IPS-15b (cell line): ENCODE measurements at regions not wholly inside any gene's neighbourhood (a gene's known extent, or its start where the extent isn't known, plus 50 kb on each side); places are given as distances from the start of the nearest gene placed in this dataset.

Source experiments
- H3K27me3 ChIP-seq: one replicate; pipeline ENCODE4 v1.6.1; 2013; ENCODE audit warnings: low read length; ENCODE audit not compliant: control insufficient read depth, insufficient read depth
- H3K36me3 ChIP-seq: one replicate; pipeline ENCODE4 v1.6.1; 2013; ENCODE audit warnings: low read length; ENCODE audit not compliant: control insufficient read depth, insufficient read depth
- H3K4me1 ChIP-seq: one replicate; pipeline ENCODE4 v1.6.1; 2013; ENCODE audit warnings: mild to moderate bottlenecking, low read length; ENCODE audit not compliant: control insufficient read depth, insufficient read depth
- H3K4me3 ChIP-seq: one replicate; pipeline ENCODE4 v1.5.1; 2013; ENCODE audit warnings: low read depth, low read length
- H3K9ac ChIP-seq: one replicate; pipeline ENCODE4 v1.6.1; 2013; ENCODE audit warnings: low read depth, mild to moderate bottlenecking, low read length
- H3K9me3 ChIP-seq: one replicate; pipeline ENCODE4 v1.6.1; 2013; ENCODE audit warnings: mild to moderate bottlenecking, low read length; ENCODE audit not compliant: control insufficient read depth, insufficient read depth

DNA sequence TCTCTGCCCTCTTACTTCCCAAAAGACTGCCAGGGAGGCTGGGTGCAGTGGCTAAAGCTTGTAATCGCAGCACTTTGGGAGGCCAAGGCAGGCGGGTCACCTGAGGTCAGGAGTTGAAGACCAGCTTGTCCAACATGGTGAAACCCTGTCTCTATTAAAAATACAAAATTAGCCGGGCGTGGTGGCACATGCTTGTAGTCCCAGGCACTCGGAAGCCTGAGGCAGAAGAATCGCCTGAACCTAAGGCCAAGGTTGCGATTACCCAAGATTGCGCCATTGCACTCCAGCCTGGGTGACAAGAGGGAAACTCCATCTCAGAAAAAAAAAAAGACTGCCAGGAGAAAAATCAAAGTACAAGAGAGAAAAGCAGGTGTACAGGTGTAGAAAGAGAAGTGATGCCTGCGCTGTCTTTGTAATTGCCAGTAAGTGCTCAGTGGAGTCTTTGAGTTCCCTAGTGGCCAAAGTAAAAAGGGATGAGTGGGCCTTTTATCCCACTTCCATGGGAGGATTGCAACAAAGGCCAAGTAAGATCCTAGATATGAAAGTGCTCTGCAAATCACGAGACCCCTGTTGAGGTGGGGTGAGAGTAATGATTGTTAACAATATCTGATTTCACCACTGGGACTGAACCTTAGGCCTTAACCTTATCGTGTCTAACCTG lies 94.7 kb upstream of the WNT4 start:
- Histone ChIP-seq H3K27me3 (no peaks in the 10 kb centered on the region), H3K36me3 (no peaks in the 10 kb centered on the region), H3K4me3 (no peak overlapping the region), H3K4me1 (peaks cover 4% of the 10 kb centered on the region), H3K9me3 (no peaks in the 10 kb centered on the region), H3K9ac (no peak overlapping the region)

DNA sequence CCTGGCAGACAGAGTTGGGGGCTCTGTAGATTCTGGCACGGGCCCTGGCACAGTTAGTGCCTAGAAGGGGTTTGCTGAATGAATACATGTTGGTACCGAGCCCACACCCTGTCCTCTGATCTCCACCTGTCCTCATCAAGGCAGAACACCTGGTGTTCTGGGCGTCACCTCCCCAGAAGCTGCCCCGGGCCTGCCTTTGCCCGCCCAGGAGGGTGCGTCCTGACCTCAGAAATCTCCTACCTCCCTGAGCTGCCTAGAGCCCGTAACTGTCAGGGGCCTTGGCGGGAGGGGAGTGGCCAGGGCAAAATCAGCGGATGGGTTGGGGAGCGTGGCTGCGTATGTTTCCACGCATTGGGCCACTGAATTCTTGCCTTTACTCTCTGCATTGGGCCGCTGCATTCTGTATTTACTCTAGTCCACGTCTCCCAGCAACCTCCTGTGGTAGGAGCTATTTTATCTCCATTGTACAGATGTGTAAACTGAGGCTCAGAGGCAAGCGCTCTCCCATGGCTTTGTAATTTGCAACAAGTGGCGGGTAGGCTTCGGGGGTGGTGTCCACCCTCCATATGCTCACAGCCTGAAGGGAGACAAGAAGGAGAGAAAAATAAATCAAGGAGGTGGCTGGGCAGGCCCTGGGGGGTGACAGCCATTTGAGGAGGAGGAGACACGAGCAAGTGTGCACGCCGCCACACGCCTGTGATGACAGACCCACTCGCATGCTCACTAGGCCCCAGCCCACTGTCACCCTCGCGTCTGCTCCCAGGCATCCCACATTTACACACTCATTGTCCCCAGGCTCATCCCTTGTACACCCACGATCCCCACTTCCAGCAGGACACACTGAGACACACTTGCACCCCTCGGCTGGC lies 95.7 kb upstream of the WNT4 start:
- peaks cover 4% of the 10 kb centered on the region for H3K4me1 ChIP-seq
- no peaks in the 10 kb centered on the region for H3K27me3 ChIP-seq
- no peaks in the 10 kb centered on the region for H3K9me3 ChIP-seq
- H3K9ac ChIP-seq: no peak overlapping the region
- H3K4me3 ChIP-seq: no peak overlapping the region
- no peaks in the 10 kb centered on the region for H3K36me3 ChIP-seq

DNA sequence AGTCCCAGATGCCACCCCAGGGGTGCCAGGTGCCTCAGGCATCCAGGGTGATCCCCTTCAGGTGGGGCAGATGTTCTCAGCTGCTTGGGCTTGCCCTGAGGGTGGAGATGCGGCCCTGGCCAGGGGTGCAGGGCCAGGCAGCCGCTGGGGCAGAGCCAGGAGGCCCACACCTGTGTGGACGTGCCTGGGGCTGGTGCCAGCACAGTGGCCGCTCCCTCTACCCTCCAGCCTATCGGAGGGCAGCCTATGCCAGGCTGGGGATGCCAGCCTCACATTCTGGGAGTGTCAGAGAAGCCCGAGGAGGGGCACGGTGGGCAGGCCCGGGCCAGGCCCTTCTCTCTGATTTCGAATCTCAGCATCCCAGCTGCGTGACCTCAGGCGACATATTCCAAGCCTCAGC lies 96.5 kb upstream of the WNT4 start:
- H3K4me1 ChIP-seq: peaks cover 2% of the 10 kb centered on the region
- no peak overlapping the region for H3K9ac ChIP-seq
- no peaks in the 10 kb centered on the region for H3K9me3 ChIP-seq
- no peaks in the 10 kb centered on the region for H3K36me3 ChIP-seq
- no peaks in the 10 kb centered on the region for H3K27me3 ChIP-seq
- H3K4me3 ChIP-seq: no peak overlapping the region

DNA sequence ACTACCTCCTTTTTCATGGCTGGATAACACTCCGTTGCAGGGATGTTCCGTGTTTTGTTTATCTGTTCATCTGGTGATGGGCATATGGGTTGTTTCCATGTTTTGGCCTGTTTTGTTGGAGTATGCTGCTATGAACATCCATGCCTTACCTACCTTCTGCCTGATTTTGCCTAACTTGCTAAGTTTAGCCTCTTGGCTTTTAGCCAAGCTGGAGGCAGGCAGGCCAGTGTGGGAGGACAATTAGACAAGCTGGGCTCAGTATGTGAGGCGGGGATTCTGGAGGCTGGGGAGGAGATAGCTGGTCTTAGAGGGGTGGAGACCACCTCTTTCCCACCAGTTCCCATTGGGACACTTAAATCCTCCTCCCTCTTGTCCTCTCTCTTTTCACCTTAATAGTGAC lies 98.4 kb upstream of the WNT4 start:
- Histone ChIP-seq H3K9me3 (no peaks in the 10 kb centered on the region), H3K27me3 (no peaks in the 10 kb centered on the region)

DNA sequence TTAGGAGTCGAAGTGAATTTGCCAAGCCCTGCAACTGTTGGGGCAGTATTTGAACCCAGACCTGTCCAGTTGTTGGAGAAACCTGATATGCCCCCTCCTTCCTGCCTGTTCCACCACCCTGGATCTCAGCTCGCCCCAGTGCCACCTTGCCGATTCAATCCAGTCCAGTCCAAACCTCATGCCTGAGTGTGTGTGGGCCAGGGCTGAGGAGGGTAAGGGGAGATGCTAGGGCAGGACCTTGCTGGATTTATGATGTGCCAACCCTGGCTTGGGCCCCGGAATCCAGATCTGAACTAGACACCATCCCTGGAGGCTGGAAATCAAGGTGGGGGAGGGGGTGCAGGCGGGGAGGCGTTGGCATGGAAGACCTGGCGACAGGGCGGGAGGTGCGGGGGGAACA lies 98.9 kb upstream of the WNT4 start:
- Histone ChIP-seq H3K36me3 (no peaks in the 10 kb centered on the region), H3K9ac (no peak overlapping the region), H3K4me3 (no peak overlapping the region), H3K27me3 (no peaks in the 10 kb centered on the region), H3K9me3 (no peaks in the 10 kb centered on the region), H3K4me1 (peaks cover 4% of the 10 kb centered on the region)

More for the DNA sequence above, 98.4 kb upstream of the WNT4 start:
- Histone ChIP-seq H3K9ac (no peak overlapping the region), H3K4me1 (peaks cover 2% of the 10 kb centered on the region), H3K36me3 (no peaks in the 10 kb centered on the region), H3K4me3 (no peak overlapping the region)

DNA sequence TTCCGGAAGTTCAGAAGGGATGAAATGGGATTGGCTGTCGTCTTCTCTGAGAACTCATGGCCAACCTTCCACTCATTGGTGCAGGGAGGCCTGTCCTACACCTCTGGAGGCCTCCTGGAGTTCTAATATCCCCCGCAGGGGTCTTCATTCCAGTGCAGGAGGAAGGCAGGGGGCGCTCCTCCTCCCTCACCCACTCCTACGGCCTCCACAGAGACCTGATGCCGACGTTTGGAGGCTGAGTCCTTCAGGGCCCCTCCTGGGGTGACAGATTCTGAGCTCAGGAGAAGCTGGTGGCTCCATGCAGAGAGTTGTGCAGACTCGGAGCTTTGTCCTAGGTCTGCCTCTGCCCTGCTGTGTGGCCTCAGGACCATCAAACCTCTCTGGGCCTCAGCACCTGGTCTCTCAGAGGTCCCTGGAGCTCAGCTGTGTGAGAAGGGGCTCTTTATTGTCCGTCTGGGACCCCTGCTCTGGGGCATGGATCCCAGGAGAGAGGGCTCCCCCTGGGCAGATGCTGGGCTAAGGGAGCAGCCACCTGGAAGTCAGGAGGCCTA lies 102.3 kb upstream of the WNT4 start:
- Histone ChIP-seq H3K9ac (no peak overlapping the region), H3K9me3 (no peaks in the 10 kb centered on the region), H3K4me1 (peaks cover 4% of the 10 kb centered on the region), H3K27me3 (no peaks in the 10 kb centered on the region), H3K36me3 (no peaks in the 10 kb centered on the region), H3K4me3 (no peak overlapping the region)

DNA sequence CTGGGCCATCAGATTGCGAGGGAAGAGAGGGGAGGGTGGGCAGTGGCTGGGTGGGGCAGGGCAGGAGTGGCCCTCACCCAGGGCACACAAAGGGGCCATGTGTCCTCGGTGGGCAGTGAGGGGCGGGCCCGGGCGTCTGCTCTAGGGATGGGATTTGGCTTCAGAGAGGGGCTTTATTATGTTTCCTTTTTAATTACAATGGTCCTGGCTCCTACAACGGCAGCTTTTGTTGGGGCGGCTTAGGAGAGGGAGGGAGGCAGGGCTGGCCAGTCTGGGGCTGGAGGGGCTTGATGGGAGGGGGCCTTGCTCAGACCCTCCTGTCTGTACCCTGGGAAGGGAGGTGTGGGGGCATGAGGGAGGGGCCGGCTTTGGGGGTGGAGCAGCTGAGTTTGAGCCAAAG lies 102.8 kb upstream of the WNT4 start:
- H3K9me3 ChIP-seq: no peaks in the 10 kb centered on the region
- H3K27me3 ChIP-seq: no peaks in the 10 kb centered on the region
- no peak overlapping the region for H3K4me3 ChIP-seq
- H3K4me1 ChIP-seq: peaks cover 4% of the 10 kb centered on the region
- no peaks in the 10 kb centered on the region for H3K36me3 ChIP-seq
- no peak overlapping the region for H3K9ac ChIP-seq

DNA sequence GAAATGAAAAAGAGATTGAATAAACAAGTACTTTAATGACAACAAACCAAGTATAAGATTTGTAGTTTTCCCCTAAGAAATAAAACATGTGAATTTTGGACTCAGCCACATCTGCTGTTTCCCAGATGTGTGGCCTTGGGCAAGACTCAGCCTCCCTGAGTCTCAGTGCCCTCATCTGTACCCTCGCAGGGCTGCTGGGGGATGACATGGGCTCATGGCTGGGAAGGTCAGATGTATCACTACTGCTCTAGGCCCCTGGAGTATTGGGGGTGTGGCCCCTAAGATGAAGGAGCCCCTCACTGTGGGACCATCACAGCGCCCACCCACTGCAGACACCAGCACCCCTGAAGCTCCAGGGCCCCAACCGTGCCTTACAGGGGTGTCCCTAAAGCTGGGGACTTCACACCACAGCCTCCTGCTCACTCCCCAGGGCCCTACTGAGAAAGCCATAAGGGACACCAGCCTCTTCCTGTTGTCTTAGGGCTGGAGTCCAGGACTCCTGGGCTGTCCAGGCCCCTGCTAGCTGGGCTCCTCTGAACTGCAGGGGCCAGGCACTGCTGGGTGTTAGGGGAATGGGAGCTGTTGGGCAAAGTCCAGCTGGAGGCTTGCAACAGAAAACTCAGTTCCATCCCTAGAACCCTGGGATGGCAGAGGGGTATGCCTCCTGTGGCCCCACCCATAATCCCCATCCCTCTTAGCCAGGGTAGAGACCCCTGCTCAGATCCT lies 104.0 kb upstream of the WNT4 start:
- H3K36me3 ChIP-seq: no peaks in the 10 kb centered on the region
- peaks cover 4% of the 10 kb centered on the region for H3K4me1 ChIP-seq
- no peaks in the 10 kb centered on the region for H3K27me3 ChIP-seq
- no peak overlapping the region for H3K9ac ChIP-seq
- no peak overlapping the region for H3K4me3 ChIP-seq
- H3K9me3 ChIP-seq: no peaks in the 10 kb centered on the region

DNA sequence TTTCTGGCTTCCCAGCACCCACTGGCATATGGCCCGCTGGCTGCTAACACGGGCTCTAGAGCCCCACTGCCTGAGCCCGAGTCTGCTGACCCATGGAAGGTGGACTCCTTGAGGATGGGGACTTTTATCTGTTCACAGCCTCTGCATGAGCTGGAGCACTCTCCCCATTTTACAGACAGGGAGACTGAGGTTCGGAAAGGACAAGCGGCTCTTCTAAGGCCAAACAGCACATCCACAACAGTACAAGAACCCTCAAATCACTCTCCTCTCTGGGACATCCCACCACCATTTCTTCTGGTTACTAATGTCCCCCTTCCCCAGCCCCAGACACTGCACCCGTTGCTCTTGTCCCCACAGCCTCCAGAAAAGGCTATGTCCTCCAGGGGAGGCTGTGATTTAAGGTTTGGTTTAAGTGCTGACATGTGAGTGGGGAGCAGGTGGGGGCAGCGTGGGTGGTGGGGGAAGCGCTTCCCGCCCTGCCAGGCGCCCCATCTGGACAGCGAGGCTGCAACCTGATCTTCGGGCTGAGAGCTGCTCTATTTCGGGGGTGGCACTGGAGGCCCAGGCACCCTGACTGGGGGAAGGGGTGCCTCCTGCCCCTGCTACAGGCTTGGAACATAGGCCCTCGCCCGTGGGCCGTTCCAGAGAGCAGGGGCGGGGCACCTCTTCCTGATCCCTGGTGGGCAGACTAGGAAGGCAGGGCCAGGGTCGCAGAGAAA lies 104.8 kb upstream of the WNT4 start:
- Histone ChIP-seq H3K9ac (no peak overlapping the region), H3K36me3 (no peaks in the 10 kb centered on the region), H3K9me3 (no peaks in the 10 kb centered on the region), H3K27me3 (no peaks in the 10 kb centered on the region), H3K4me1 (peaks cover 4% of the 10 kb centered on the region), H3K4me3 (no peak overlapping the region)

DNA sequence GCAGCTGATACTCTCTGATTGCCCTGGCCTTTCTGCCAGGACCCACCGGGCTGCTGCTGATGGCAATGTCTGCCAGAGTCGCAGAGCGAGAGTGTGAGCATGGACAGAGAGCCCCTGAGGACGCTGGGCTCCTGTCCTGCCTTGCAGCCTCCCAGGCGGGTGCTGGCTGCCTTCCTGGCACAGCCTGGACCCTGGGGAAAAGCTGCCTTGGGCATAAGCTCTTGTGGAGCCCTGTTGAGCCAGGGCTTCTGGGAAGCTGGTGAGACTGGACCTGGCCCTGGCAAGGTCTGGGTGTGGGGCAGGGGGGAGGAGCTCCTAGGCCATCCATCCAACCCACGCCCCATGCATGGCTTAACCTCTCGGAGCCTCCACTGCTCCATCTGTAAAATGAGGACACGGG lies 105.8 kb upstream of the WNT4 start:
- Histone ChIP-seq H3K36me3 (no peaks in the 10 kb centered on the region), H3K9me3 (no peaks in the 10 kb centered on the region), H3K4me1 (peaks cover 4% of the 10 kb centered on the region), H3K4me3 (no peak overlapping the region), H3K27me3 (no peaks in the 10 kb centered on the region), H3K9ac (no peak overlapping the region)

DNA sequence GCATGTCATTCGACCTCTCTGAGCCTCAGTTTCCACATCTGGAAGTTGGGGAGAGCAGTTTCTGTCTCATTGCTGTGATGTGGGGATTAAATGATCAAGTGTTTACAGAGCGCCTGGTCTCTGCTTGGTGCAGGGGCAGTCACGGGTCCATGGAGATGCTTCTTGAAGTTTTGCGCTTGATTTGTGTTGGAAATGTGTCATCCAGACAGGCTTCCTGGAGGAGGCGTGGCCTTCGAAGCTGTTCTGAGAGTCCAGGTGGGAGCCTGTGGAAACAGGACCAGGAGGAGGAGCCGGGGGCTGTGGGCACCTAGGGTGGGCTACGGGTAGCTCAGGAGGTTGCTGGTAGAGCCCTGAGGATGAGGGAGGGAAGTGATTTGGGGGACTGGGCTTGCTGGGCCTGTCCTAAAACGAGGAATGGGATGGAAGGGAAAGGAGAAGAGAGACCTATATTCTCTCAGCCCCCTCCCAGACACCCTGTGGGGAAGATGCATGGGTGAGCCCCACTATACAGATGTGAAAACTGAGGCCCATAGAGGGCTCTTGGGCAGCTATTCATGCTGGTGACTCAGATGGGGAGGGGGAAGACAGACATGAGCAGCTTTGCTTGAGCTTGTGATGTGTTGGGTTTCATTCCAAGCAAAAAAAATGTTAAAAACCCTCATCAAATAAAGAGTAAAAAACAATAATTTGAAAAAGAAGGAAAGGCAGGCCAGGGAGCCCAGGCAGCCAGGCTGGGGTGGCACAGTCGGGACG lies 107.2 kb upstream of the WNT4 start:
- Histone ChIP-seq H3K27me3 (no peaks in the 10 kb centered on the region), H3K4me3 (no peak overlapping the region)

More for the DNA sequence above, 107.2 kb upstream of the WNT4 start:
- Histone ChIP-seq H3K4me1 (peaks cover 4% of the 10 kb centered on the region), H3K36me3 (no peaks in the 10 kb centered on the region), H3K9ac (no peak overlapping the region), H3K9me3 (no peaks in the 10 kb centered on the region)
